Stimulated activated naive CD8-positive, alpha-beta T cell treated with anti-CD3 and anti-CD28 coated beads, Interleukin-15, Interleukin-2, amounts not matched to agents 100 U/mL and 50 U/mL, for 24 hours (primary cell): ENCODE measurements at regions not wholly inside any gene's neighbourhood (a gene's known extent, or its start where the extent isn't known, plus 50 kb on each side); places are given as distances from the start of the nearest gene placed in this dataset.

Experiments
- ATAC-seq: fragments of 150-1000 bp; cut with Tn5 transposase; one replicate; pipeline ENCODE4 v1.10.0; 2021
- DNase-seq: peaks from one replicate; pipeline ENCODE4 v3.0.0; 2021

- ATAC-seq (no peak), DNase-seq (no peak)
Observed at GRCh38 chr13:79776531-79777295, 295.8 kb downstream of the NDFIP2 start.

- no peak for DNase-seq
- ATAC-seq: no peak
Observed at GRCh38 chr13:79775830-79776229, 294.9 kb downstream of the NDFIP2 start.

GRCh38 chr13:79772811-79773210 is 291.9 kb downstream of the NDFIP2 start:
- ATAC-seq: no peak

GRCh38 chr13:79771493-79771892 is 290.5 kb downstream of the NDFIP2 start:
- no peak for ATAC-seq
- DNase-seq: no peak

More at GRCh38 chr13:79772811-79773210, 291.9 kb downstream of the NDFIP2 start:
- no peak for DNase-seq

GRCh38 chr13:79770056-79770455 is 289.1 kb downstream of the NDFIP2 start:
- no peak for DNase-seq

GRCh38 chr13:79767126-79767525 is 286.2 kb downstream of the NDFIP2 start:
- no peak for DNase-seq
- ATAC-seq: no peak

More at GRCh38 chr13:79770056-79770455, 289.1 kb downstream of the NDFIP2 start:
- ATAC-seq: no peak

- no peak for DNase-seq
- ATAC-seq: no peak
Observed at GRCh38 chr13:79765331-79765730, 284.4 kb downstream of the NDFIP2 start.

- no peak for ATAC-seq
Observed at GRCh38 chr13:79749984-79750551, 269.1 kb downstream of the NDFIP2 start.

GRCh38 chr13:79749566-79749965 is 268.6 kb downstream of the NDFIP2 start:
- DNase-seq (no peak), ATAC-seq (no peak)

More at GRCh38 chr13:79749984-79750551, 269.1 kb downstream of the NDFIP2 start:
- DNase-seq: no peak

GRCh38 chr13:79745081-79745480 is 264.1 kb downstream of the NDFIP2 start:
- ATAC-seq: no peak
- no peak for DNase-seq

- no peak for ATAC-seq
- DNase-seq: no peak
Observed at GRCh38 chr13:79742923-79743322, 262.0 kb downstream of the NDFIP2 start.

- no peak for ATAC-seq
Observed at GRCh38 chr13:79740991-79741390, 260.0 kb downstream of the NDFIP2 start.

GRCh38 chr13:79736356-79736755 is 255.4 kb downstream of the NDFIP2 start:
- DNase-seq (no peak), ATAC-seq (no peak)

More at GRCh38 chr13:79740991-79741390, 260.0 kb downstream of the NDFIP2 start:
- DNase-seq: no peak

- ATAC-seq (no peak), DNase-seq (no peak)
Observed at GRCh38 chr13:79735228-79735627, 254.3 kb downstream of the NDFIP2 start.

GRCh38 chr13:79727086-79727485 is 246.1 kb downstream of the NDFIP2 start:
- no peak for ATAC-seq
- DNase-seq: no peak

GRCh38 chr13:79725841-79726240 is 244.9 kb downstream of the NDFIP2 start:
- DNase-seq (no peak), ATAC-seq (no peak)

GRCh38 chr13:79724348-79725103 is 243.6 kb downstream of the NDFIP2 start:
- DNase-seq (no peak), ATAC-seq (no peak)

GRCh38 chr13:79723519-79724024 is 242.6 kb downstream of the NDFIP2 start:
- ATAC-seq (no peak), DNase-seq (no peak)

- ATAC-seq (no peak), DNase-seq (no peak)
Observed at GRCh38 chr13:79722885-79723445, 242.0 kb downstream of the NDFIP2 start.

GRCh38 chr13:79716191-79716590 is 235.2 kb downstream of the NDFIP2 start:
- no peak for ATAC-seq
- no peak for DNase-seq

- ATAC-seq (no peak), DNase-seq (no peak)
Observed at GRCh38 chr13:79711631-79712030, 230.7 kb downstream of the NDFIP2 start.

GRCh38 chr13:79710376-79710775 is 229.4 kb downstream of the NDFIP2 start:
- DNase-seq (no peak), ATAC-seq (no peak)
